ENCODE measurements at regions not wholly inside any gene's neighbourhood (a gene's known extent, or its start where the extent isn't known, plus 50 kb on each side); places are given as distances from the start of the nearest gene placed in this dataset.

DNA sequence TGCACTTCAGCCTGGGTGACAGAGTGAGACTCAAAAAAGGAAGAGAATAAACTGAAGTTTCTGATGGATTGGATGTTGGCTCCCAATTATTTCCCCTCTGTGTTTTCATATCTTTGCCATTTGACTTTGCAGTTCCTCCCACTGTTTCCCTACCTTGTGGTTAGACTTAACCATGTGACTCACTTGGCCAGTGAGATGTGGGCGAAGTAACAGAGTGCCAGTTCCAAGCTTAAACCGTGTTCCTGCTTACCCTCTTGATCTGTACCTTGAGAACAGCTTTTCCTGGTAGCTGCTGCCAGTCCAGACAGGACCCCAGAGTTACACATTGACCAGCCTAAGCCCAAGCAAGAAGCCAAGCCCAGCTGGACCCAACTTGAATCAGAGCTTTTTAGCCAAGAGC lies 323.4 kb downstream of the LTN1 start:
- DNase-seq (ENCODE audit: extremely low read depth, low read depth): no peak
- H3K4me3 ChIP-seq (replicated peaks; ENCODE audit: low read depth, low read length): no peak overlapping the region
- TF ChIP-seq, protein P1, sequence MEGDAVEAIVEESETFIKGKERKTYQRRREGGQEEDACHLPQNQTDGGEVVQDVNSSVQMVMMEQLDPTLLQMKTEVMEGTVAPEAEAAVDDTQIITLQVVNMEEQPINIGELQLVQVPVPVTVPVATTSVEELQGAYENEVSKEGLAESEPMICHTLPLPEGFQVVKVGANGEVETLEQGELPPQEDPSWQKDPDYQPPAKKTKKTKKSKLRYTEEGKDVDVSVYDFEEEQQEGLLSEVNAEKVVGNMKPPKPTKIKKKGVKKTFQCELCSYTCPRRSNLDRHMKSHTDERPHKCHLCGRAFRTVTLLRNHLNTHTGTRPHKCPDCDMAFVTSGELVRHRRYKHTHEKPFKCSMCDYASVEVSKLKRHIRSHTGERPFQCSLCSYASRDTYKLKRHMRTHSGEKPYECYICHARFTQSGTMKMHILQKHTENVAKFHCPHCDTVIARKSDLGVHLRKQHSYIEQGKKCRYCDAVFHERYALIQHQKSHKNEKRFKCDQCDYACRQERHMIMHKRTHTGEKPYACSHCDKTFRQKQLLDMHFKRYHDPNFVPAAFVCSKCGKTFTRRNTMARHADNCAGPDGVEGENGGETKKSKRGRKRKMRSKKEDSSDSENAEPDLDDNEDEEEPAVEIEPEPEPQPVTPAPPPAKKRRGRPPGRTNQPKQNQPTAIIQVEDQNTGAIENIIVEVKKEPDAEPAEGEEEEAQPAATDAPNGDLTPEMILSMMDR (IDR thresholded peaks at IDR 0.05; ENCODE audit: low read depth, low read length, missing control alignments): no peak

DNA sequence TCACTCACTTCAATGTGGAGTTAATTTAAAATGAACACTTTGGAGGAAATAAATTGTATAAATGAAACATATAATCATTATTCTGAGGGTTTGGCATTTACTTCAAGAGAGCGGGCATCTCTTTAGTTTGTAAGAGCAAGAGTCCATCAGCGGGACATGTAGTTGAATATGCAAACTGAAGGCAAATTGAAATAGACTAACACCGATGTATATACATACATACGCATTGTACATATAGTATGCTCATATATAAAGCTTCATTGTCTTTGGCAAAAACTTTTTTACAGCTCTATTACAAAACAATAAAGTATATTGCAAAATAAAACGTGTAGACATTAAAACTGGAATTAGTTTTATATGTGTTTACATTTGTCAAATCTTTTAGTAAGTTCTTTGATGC lies 328.9 kb downstream of the LTN1 start:
- no peak for DNase-seq (ENCODE audit: extremely low read depth, low read depth)
- TF ChIP-seq, protein P1 (IDR thresholded peaks at IDR 0.05; ENCODE audit: low read depth, low read length, missing control alignments): no peak
- H3K4me3 ChIP-seq (replicated peaks; ENCODE audit: low read depth, low read length): no peak overlapping the region

DNA sequence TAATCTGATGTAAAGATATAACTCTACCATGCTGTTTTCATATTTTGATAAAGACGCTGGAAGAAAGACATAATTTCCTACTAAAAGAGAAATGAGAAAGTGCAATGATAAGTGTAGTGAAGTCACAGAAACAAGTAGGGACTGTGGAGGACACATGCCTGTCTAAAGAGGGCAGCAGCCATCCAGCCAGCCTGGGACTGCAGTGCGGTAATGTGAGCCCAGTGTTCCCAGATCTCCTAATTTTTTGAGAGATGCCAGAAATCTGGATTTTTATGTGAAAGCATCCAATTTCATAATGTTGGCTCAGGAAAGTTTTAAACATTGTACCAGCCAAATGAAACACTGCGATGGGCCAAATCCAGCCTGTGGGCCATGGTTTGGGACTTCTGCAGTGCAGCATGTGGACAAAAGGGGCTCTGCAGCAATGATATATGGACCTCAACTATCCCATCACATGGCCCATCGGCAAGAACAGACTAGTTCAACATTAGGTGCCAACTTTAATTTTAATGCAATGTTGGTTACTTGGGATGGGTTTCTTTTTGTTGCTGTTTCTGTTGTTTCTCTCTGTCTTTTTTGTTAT lies 329.5 kb downstream of the LTN1 start:
- DNase-seq (ENCODE audit: extremely low read depth, low read depth): no peak
- TF ChIP-seq, protein P1 (IDR thresholded peaks at IDR 0.05; ENCODE audit: low read depth, low read length, missing control alignments): no peak
- no peak overlapping the region for H3K4me3 ChIP-seq (replicated peaks; ENCODE audit: low read depth, low read length)

DNA sequence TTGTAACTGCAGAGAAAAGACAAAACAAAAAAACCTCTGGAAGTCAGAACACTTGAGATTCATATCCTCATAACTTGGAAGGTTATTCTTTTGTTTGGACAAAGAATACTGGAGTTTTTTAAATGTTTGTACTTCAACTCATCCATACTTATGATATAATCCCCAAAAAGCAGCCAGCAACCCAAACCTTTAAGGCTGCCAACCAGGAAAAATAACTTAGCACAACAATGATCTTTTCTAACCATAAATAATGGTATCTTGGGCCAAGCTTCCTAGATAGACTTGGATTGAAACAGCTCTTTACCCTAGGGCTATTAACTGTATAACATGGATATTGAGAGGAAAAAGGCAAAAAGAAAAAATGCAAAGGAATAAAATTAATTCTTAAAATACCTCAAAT lies 335.1 kb downstream of the LTN1 start:
- H3K4me3 ChIP-seq (replicated peaks; ENCODE audit: low read depth, low read length): no peak overlapping the region
- TF ChIP-seq, protein P1 (IDR thresholded peaks at IDR 0.05; ENCODE audit: low read depth, low read length, missing control alignments): no peak
- no peak for DNase-seq (ENCODE audit: extremely low read depth, low read depth)

DNA sequence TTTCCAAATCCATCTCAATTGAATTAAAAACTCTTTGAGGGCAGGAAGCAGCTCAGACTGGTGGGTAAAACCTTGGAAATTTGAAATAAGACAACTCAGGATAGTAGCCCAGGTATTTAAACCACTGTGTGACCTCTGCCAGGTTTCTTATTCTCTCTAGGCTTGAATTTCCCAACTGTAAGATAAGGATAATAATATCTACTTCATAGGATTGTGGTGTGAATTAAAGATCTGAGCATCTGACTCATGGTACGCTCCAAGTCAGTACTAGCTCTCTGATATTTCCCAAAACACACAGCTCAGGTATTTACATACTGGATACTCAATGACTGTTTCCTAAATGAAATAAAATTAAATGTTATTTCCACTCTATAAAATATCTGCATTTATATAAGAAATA lies 337.2 kb downstream of the LTN1 start:
- no peak overlapping the region for H3K4me3 ChIP-seq (replicated peaks; ENCODE audit: low read depth, low read length)
- no peak for DNase-seq (ENCODE audit: extremely low read depth, low read depth)
- TF ChIP-seq, protein P1 (IDR thresholded peaks at IDR 0.05; ENCODE audit: low read depth, low read length, missing control alignments): no peak

DNA sequence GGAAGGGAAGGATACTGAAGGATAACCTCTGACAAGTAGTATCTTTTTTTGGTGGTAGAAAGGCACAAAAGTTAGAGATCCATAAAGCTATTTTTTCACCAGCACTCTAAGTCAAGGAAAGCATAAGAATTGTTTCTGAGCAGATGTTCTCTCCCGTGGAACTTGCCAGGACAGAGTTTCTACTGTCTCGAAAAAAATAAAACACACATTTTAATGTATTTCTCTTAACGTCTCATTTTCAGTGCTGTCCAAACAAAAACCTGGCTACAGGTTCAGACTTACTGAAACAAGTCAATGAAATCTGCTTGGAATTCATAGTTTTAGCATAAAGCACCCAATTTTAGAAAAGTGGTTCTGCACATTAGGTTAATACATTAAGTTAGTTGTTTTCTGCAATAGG lies 338.3 kb downstream of the LTN1 start:
- no peak overlapping the region for H3K4me3 ChIP-seq (replicated peaks; ENCODE audit: low read depth, low read length)
- TF ChIP-seq, protein P1 (IDR thresholded peaks at IDR 0.05; ENCODE audit: low read depth, low read length, missing control alignments): no peak
- no peak for DNase-seq (ENCODE audit: extremely low read depth, low read depth)

DNA sequence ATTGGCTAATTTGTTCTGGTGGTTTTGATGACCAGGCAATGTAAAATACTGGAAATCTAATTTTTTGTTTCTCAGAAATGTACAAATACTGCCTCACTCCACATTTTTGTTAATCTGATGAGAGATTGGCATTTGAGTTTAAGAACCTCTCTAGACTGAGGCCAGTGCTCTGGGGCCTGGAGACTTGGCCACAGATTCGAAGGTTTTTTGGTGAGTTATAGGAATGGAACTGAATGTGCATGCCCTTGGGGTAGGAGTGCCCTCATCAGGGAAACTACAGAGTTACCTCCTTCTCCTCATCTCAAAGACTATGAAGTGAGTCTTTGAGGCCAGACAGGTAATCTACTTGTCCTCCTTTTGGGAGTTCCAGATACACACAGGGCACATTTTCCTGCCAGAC lies 347.9 kb downstream of the LTN1 start:
- H3K4me3 ChIP-seq (replicated peaks; ENCODE audit: low read depth, low read length): no peak overlapping the region
- no peak for DNase-seq (ENCODE audit: extremely low read depth, low read depth)
- TF ChIP-seq, protein P1 (IDR thresholded peaks at IDR 0.05; ENCODE audit: low read depth, low read length, missing control alignments): no peak

All from HFF-Myc (cell line).